OCI-LY1 (cell line): ENCODE measurements at regions not wholly inside any gene's neighbourhood (a gene's known extent, or its start where the extent isn't known, plus 50 kb on each side); places are given as distances from the start of the nearest gene placed in this dataset.

ENCODE experiments used
- CTCF ChIP-seq: fragments of 200-600 bp; sonication (generic), shearing (Covaris generic); IDR thresholded peaks from 2 replicates; pipeline ENCODE4 v1.5.1; 2017; ENCODE audit warnings: mild to moderate bottlenecking, antibody characterized with exemption, low read length, moderate library complexity, mixed read lengths
- EZH2 ChIP-seq: fragments of 200-600 bp; sonication (generic), shearing (Covaris generic); IDR thresholded peaks from 2 replicates; pipeline ENCODE4 v1.8.0; 2017; ENCODE audit warnings: borderline replicate concordance, mixed run types, mild to moderate bottlenecking, antibody characterized with exemption, low read length, moderate library complexity, mixed read lengths

- TF ChIP-seq CTCF = no peak
- no peak for TF ChIP-seq EZH2
Observed at GRCh38 chr10:123257904-123258456, 103.8 kb downstream of the BUB3 start.
